ENCODE measurements at regions not wholly inside any gene's neighbourhood (a gene's known extent, or its start where the extent isn't known, plus 50 kb on each side); places are given as distances from the start of the nearest gene placed in this dataset.

DNA sequence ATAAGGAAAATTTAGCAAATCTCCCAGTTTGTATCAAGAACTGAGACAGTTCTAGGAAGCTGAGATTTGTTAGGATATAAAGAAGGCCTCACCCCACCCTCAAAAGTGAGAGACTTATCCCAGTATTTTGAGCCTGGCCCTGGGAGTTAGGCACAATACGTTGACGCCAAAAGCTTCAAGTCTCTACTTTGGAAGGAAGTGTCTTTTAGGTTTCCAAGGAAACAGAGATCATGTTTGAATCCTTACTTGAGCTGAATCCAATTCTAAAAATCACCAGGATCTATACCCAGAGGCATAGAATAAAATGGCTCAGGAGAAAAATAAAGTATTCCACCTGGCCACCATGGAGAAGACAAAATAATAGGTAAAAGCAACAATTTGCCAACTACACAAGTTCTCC, 115.9 kb upstream of the NRG3 start:
- TF ChIP-seq, protein P1, sequence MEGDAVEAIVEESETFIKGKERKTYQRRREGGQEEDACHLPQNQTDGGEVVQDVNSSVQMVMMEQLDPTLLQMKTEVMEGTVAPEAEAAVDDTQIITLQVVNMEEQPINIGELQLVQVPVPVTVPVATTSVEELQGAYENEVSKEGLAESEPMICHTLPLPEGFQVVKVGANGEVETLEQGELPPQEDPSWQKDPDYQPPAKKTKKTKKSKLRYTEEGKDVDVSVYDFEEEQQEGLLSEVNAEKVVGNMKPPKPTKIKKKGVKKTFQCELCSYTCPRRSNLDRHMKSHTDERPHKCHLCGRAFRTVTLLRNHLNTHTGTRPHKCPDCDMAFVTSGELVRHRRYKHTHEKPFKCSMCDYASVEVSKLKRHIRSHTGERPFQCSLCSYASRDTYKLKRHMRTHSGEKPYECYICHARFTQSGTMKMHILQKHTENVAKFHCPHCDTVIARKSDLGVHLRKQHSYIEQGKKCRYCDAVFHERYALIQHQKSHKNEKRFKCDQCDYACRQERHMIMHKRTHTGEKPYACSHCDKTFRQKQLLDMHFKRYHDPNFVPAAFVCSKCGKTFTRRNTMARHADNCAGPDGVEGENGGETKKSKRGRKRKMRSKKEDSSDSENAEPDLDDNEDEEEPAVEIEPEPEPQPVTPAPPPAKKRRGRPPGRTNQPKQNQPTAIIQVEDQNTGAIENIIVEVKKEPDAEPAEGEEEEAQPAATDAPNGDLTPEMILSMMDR (IDR thresholded peaks at IDR 0.05): no peak
- no peak for TF ChIP-seq POLR2A (IDR thresholded peaks at IDR 0.05)

All from tibial nerve (tissue), 3 donors.